OCI-LY3 (cell line): ENCODE measurements at regions not wholly inside any gene's neighbourhood (a gene's known extent, or its start where the extent isn't known, plus 50 kb on each side); places are given as distances from the start of the nearest gene placed in this dataset.
"Not testable (repeated sequence)": the region's sequence is repeated elsewhere in the genome, so short reads cannot be mapped to it uniquely, and the experiment has no call there.

Experiments
- H2AFZ ChIP-seq: fragments of 200-600, 300-600 bp; shearing (Covaris generic); 2 replicates; pipeline ENCODE4 v1.6.0; 2014; ENCODE audit warnings: antibody characterized with exemption, low read depth, low read length
- H3K27ac ChIP-seq: fragments of 200-600, 300-600 bp; sonication (generic); 2 replicates; pipeline ENCODE4 v1.5.1; 2014; ENCODE audit warnings: mild to moderate bottlenecking, low read length, moderate library complexity, mixed read lengths
- H3K27me3 ChIP-seq: fragments of 200-600, 300-600 bp; sonication (generic); 2 replicates; pipeline ENCODE4 v1.6.1; 2014; ENCODE audit warnings: low read depth, low read length, mixed read lengths
- H3K36me3 ChIP-seq: fragments of 200-600, 300-600 bp; sonication (generic); replicated peaks from 2 replicates; pipeline ENCODE3; 2014; ENCODE audit warnings: low read depth, low read length, mixed read lengths
- H3K4me1 ChIP-seq: fragments of 300-600, 200-600 bp; sonication (generic); 2 replicates; pipeline ENCODE4 v1.6.1; 2014; ENCODE audit warnings: low read length, mixed read lengths
- H3K4me2 ChIP-seq: fragments of 200-600, 300-600 bp; sonication (generic); 2 replicates; pipeline ENCODE4 v1.6.1; 2014; ENCODE audit warnings: low read length, mixed read lengths
- H3K4me3 ChIP-seq: fragments of 300-600, 200-600 bp; sonication (generic); 2 replicates; pipeline ENCODE4 v1.5.1; 2014; ENCODE audit warnings: antibody characterized with exemption, mild to moderate bottlenecking, low read length, moderate library complexity
- H3K79me2 ChIP-seq: fragments of 300-600, 200-600 bp; shearing (Covaris generic); 2 replicates; pipeline ENCODE4 v1.6.1; 2014; ENCODE audit warnings: mild to moderate bottlenecking, low read length, mixed read lengths
- H3K9ac ChIP-seq: fragments of 300-600, 200-600 bp; shearing (Covaris generic); 2 replicates; pipeline ENCODE4 v1.6.0; 2014; ENCODE audit warnings: mild to moderate bottlenecking, low read length, moderate library complexity
- H3K9me3 ChIP-seq: fragments of 200-600, 300-600 bp; shearing (Covaris generic); 2 replicates; pipeline ENCODE4 v1.6.1; 2014; ENCODE audit warnings: low read length, mixed read lengths; ENCODE audit not compliant: insufficient read depth
- H4K20me1 ChIP-seq: fragments of 200-600, 300-600 bp; sonication (generic); 2 replicates; pipeline ENCODE4 v1.6.1; 2016; ENCODE audit warnings: low read length, mixed read lengths; ENCODE audit not compliant: insufficient read depth
- EZH2phosphoT487 ChIP-seq: fragments of 200-600 bp; shearing (Covaris generic); IDR thresholded peaks from 2 replicates; pipeline ENCODE4 v1.6.1; 2018; ENCODE audit warnings: antibody characterized with exemption, mixed run types, low read depth
- TF ChIP-seq, protein P1 (sequence below): fragments of 200-600, 300-600 bp; sonication (generic); IDR thresholded peaks from 2 replicates; pipeline ENCODE4 v1.5.1; 2014; ENCODE audit warnings: antibody characterized with exemption, low read length, low read depth

- no peaks in the 10 kb centered on the region for H4K20me1 ChIP-seq
- H3K36me3 ChIP-seq: no peaks in the 10 kb centered on the region
- H3K9ac ChIP-seq: no peak overlapping the region
- H3K79me2 ChIP-seq: no peaks in the 10 kb centered on the region
- TF ChIP-seq, protein P1, sequence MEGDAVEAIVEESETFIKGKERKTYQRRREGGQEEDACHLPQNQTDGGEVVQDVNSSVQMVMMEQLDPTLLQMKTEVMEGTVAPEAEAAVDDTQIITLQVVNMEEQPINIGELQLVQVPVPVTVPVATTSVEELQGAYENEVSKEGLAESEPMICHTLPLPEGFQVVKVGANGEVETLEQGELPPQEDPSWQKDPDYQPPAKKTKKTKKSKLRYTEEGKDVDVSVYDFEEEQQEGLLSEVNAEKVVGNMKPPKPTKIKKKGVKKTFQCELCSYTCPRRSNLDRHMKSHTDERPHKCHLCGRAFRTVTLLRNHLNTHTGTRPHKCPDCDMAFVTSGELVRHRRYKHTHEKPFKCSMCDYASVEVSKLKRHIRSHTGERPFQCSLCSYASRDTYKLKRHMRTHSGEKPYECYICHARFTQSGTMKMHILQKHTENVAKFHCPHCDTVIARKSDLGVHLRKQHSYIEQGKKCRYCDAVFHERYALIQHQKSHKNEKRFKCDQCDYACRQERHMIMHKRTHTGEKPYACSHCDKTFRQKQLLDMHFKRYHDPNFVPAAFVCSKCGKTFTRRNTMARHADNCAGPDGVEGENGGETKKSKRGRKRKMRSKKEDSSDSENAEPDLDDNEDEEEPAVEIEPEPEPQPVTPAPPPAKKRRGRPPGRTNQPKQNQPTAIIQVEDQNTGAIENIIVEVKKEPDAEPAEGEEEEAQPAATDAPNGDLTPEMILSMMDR: no peak
- TF ChIP-seq EZH2phosphoT487: no peak
- H3K4me3 ChIP-seq: no peak overlapping the region
- H3K27ac ChIP-seq: no peak overlapping the region
- no peak overlapping the region for H3K4me2 ChIP-seq
- H3K27me3 ChIP-seq: no peaks in the 10 kb centered on the region
- no peak overlapping the region for H2AFZ ChIP-seq
- no peaks in the 10 kb centered on the region for H3K4me1 ChIP-seq
- no peaks in the 10 kb centered on the region for H3K9me3 ChIP-seq
These were observed 109.8 kb downstream of the GOSR1 start for GRCh38 chr17:30586818-30587595.

DNA sequence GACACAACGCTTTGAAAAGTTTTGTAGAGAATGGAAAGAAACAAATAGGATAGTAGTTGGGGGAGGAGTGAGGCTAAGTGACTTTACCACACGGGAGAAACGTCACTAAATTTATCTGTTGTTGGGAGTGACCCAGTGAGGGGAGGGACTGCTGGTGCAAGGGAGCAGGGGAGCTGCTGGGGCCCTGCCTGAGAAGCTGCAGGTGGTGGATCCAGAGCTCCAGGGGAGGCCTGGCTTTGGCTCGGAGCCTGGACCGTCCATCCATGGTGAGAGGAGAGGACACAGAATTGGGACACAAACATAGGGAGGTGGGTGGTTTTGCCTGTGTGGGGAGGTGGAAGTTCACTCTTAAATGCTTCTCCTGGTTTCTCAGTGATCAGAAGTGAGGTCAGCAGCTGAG is 107.6 kb downstream of the GOSR1 start:
- Histone ChIP-seq H3K27ac (no peak overlapping the region), H3K9ac (no peak overlapping the region), H2AFZ (no peak overlapping the region), H3K4me1 (no peaks in the 10 kb centered on the region), H3K36me3 (no peaks in the 10 kb centered on the region), H3K4me3 (no peak overlapping the region), H3K79me2 (no peaks in the 10 kb centered on the region), H4K20me1 (no peaks in the 10 kb centered on the region), H3K27me3 (no peaks in the 10 kb centered on the region), H3K4me2 (no peak overlapping the region), H3K9me3 (no peaks in the 10 kb centered on the region)
- TF ChIP-seq, protein P1: no peak
- TF ChIP-seq EZH2phosphoT487: no peak

- Histone ChIP-seq H3K27ac (no peak overlapping the region), H3K4me3 (no peak overlapping the region), H3K36me3 (no peaks in the 10 kb centered on the region), H3K4me1 (no peaks in the 10 kb centered on the region), H3K4me2 (no peak overlapping the region), H4K20me1 (no peaks in the 10 kb centered on the region), H3K27me3 (no peaks in the 10 kb centered on the region), H3K9me3 (no peaks in the 10 kb centered on the region), H3K9ac (no peak overlapping the region), H2AFZ (no peak overlapping the region), H3K79me2 (no peaks in the 10 kb centered on the region)
- TF ChIP-seq, protein P1: no peak
These were observed 103.7 kb downstream of the GOSR1 start for GRCh38 chr17:30580916-30581315.

DNA sequence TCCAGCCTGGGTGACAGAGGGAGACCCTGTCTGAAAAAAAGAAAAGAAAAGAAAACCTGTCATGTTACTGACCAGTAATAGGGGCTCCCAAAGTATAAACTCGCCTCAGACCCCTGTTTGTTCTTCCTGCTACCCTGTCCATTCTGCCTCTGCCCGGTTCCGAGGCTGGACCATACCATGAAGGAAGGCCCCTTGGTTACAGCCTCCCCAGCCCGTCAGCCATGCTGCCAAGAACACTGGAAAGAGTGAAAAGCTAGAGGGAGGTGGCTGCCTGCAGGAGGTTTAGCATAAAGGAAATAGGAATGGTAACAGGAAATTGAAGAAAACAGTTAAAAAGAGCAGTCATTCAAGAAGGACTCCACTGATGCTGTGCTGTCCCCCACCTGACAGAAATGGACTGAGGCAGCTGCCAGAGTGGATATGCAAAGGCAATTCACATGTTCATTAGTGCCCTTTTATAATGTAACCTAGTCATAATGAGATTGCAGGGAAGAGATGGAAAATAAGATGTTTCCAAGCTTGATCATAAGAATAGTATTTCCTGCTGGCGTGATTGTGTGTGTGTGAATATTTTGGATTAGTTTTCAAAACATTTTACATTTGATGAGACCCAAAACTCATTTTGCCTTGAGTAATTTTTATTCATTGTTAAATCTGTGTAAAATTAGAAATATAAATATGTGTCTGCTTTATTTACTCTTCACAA is 102.6 kb downstream of the GOSR1 start:
- no peaks in the 10 kb centered on the region for H3K79me2 ChIP-seq
- no peaks in the 10 kb centered on the region for H3K36me3 ChIP-seq
- H3K27ac ChIP-seq: no peak overlapping the region
- no peak overlapping the region for H3K9ac ChIP-seq
- H3K27me3 ChIP-seq: no peaks in the 10 kb centered on the region
- no peak for TF ChIP-seq EZH2phosphoT487
- TF ChIP-seq, protein P1: no peak
- H3K4me2 ChIP-seq: no peak overlapping the region
- H2AFZ ChIP-seq: no peak overlapping the region
- H4K20me1 ChIP-seq: no peaks in the 10 kb centered on the region
- H3K9me3 ChIP-seq: no peaks in the 10 kb centered on the region
- H3K4me1 ChIP-seq: no peaks in the 10 kb centered on the region
- no peak overlapping the region for H3K4me3 ChIP-seq

- H3K36me3 ChIP-seq, H3K4me1 ChIP-seq, H3K27ac ChIP-seq, H4K20me1 ChIP-seq, H3K4me3 ChIP-seq, H3K4me2 ChIP-seq, H3K9ac ChIP-seq, H3K27me3 ChIP-seq, H3K9me3 ChIP-seq, H2AFZ ChIP-seq, H3K79me2 ChIP-seq: not testable (repeated sequence)
These were observed 101.0 kb downstream of the GOSR1 start for GRCh38 chr17:30578015-30578717.
